IMR-90 (cell line): ENCODE measurements at regions not wholly inside any gene's neighbourhood (a gene's known extent, or its start where the extent isn't known, plus 50 kb on each side); places are given as distances from the start of the nearest gene placed in this dataset.

Source experiments
- ATAC-seq: fragments of 200-7000 bp; cut with Tn5 transposase; 2 replicates; pipeline ENCODE4 v1.9.1; 2020; ENCODE audit warnings: low read depth, mild to moderate bottlenecking, moderate library complexity
- BruUV-seq: library from RNA; stranded (reverse); fragments of 400-500 nt; replicated peaks from 2 replicates; lab custom pipeline; 2021; lab: Mats Ljungman, UMichigan
- CTCF ChIA-PET: fragments of 300-600 bp; formaldehyde crosslinking; extraction: SDS; loops from one replicate; lab custom pipeline; 2021; ENCODE audit warnings: antibody characterized with exemption; lab: Yijun Ruan, JAX
- POLR2A ChIA-PET: fragments of 300-600 bp; sonication (Branson Sonifier 250); formaldehyde crosslinking; loops from one replicate; lab custom pipeline; 2022; ENCODE audit warnings: antibody characterized with exemption; ENCODE audit not compliant: unreplicated experiment; lab: Charles Lee
- DNase-seq: peaks from one replicate; pipeline ENCODE4 v3.0.0; 2013
- H2AFZ ChIP-seq: replicated peaks from 2 replicates; pipeline ENCODE3; 2013; ENCODE audit warnings: low read length, mild to moderate bottlenecking; ENCODE audit not compliant: poor library complexity
- H2AK5ac ChIP-seq: 2 replicates; pipeline ENCODE4 v1.6.1; 2013; ENCODE audit warnings: low read depth, low read length, inconsistent platforms
- H2AK9ac ChIP-seq: replicated peaks from 2 replicates; pipeline ENCODE3; 2013; ENCODE audit warnings: mild to moderate bottlenecking, low read depth, low read length, moderate library complexity; ENCODE audit not compliant: poor library complexity
- H2BK120ac ChIP-seq: 2 replicates; pipeline ENCODE4 v1.6.1; 2013; ENCODE audit warnings: low read depth, low read length, inconsistent platforms
- H2BK15ac ChIP-seq: 3 replicates; pipeline ENCODE4 v1.6.1; 2013; ENCODE audit warnings: low read depth, low read length, inconsistent platforms
- H2BK20ac ChIP-seq: 2 replicates; pipeline ENCODE4 v1.6.1; 2013; ENCODE audit warnings: low read depth, mild to moderate bottlenecking, inconsistent platforms, low read length, moderate library complexity
- H2BK5ac ChIP-seq: 2 replicates; pipeline ENCODE4 v1.6.1; 2013; ENCODE audit warnings: mild to moderate bottlenecking, low read depth, low read length, inconsistent platforms; ENCODE audit not compliant: poor library complexity, severe bottlenecking
- H3K14ac ChIP-seq: replicated peaks from 2 replicates; pipeline ENCODE4 v1.6.1; 2013; ENCODE audit warnings: low read depth, low read length, inconsistent platforms
- H3K18ac ChIP-seq: 2 replicates; pipeline ENCODE4 v1.6.1; 2013; ENCODE audit warnings: low read depth, low read length, control low read depth
- H3K23ac ChIP-seq: 2 replicates; pipeline ENCODE4 v1.6.1; 2013; ENCODE audit warnings: low read depth, low read length, inconsistent platforms
- H3K27ac ChIP-seq: 2 replicates; pipeline ENCODE4 v1.5.1; 2013; ENCODE audit warnings: mild to moderate bottlenecking, control low read depth, low read length; ENCODE audit not compliant: insufficient read depth
- H3K27me3 ChIP-seq: 2 replicates; pipeline ENCODE4 v1.6.1; 2013; ENCODE audit warnings: low read length; ENCODE audit not compliant: control insufficient read depth, insufficient read depth
- H3K36me3 ChIP-seq: 2 replicates; pipeline ENCODE4 v1.6.1; 2013; ENCODE audit warnings: low read length, mixed read lengths; ENCODE audit not compliant: control insufficient read depth, insufficient read depth
- H3K4ac ChIP-seq: 2 replicates; pipeline ENCODE4 v1.6.1; 2013; ENCODE audit warnings: low read depth, low read length, inconsistent platforms
- H3K4me1 ChIP-seq: 2 replicates; pipeline ENCODE4 v1.6.1; 2013; ENCODE audit warnings: low read length, mixed read lengths; ENCODE audit not compliant: control insufficient read depth, insufficient read depth
- H3K4me2 ChIP-seq: 2 replicates; pipeline ENCODE4 v1.6.1; 2013; ENCODE audit warnings: low read depth, mild to moderate bottlenecking, control low read depth, low read length, moderate library complexity
- H3K4me3 ChIP-seq: 2 replicates; pipeline ENCODE4 v1.5.1; 2013; ENCODE audit warnings: low read depth, mild to moderate bottlenecking, control low read depth, low read length, moderate library complexity; ENCODE audit not compliant: insufficient read depth
- H3K56ac ChIP-seq: 2 replicates; pipeline ENCODE4 v1.6.1; 2013; ENCODE audit warnings: low read length, inconsistent platforms; ENCODE audit not compliant: insufficient read depth; ENCODE audit errors: extremely low read depth
- H3K79me1 ChIP-seq, 2 experiments: 2 replicates each; pipeline ENCODE4 v1.6.1; 2013; ENCODE audit warnings: low read length in 2 of 2, inconsistent platforms in 1 of 2, low read depth in 1 of 2
- H3K9ac ChIP-seq: 2 replicates; pipeline ENCODE4 v1.6.1; 2013; ENCODE audit warnings: low read depth, low read length, control low read depth
- H3K9me1 ChIP-seq: 2 replicates; pipeline ENCODE4 v1.6.1; 2013; ENCODE audit warnings: low read length, inconsistent platforms; ENCODE audit not compliant: insufficient read depth
- H3K9me3 ChIP-seq: 2 replicates; pipeline ENCODE4 v1.6.1; 2013; ENCODE audit warnings: low read length; ENCODE audit not compliant: control insufficient read depth, insufficient read depth
- H4K20me1 ChIP-seq: 2 replicates; pipeline ENCODE4 v1.6.1; 2013; ENCODE audit warnings: low read length, inconsistent platforms; ENCODE audit not compliant: insufficient read depth
- H4K5ac ChIP-seq: 2 replicates; pipeline ENCODE4 v1.6.1; 2013; ENCODE audit warnings: mild to moderate bottlenecking, low read depth, low read length, control low read depth
- H4K8ac ChIP-seq, 2 experiments: 2 replicates each; pipeline ENCODE4 v1.6.1; 2013; ENCODE audit warnings: low read depth in 2 of 2, low read length in 2 of 2, control low read depth in 1 of 2, inconsistent platforms in 1 of 2
- H4K91ac ChIP-seq: 2 replicates; pipeline ENCODE4 v1.6.1; 2013; ENCODE audit warnings: low read depth, low read length, inconsistent platforms; ENCODE audit not compliant: insufficient read depth
- BHLHE40 ChIP-seq: fragments of 150-350 bp; IDR thresholded peaks from 2 replicates; pipeline ENCODE4 v1.6.1; 2016; ENCODE audit warnings: mild to moderate bottlenecking, low read depth, low read length
- CHD1 ChIP-seq: IDR thresholded peaks from 2 replicates; pipeline ENCODE4 v1.6.1; 2012; ENCODE audit warnings: low read depth, low read length, improper control_type of control experiment
- CTCF ChIP-seq: conservative IDR thresholded peaks from 2 replicates; pipeline ENCODE4 v1.5.1; 2012; ENCODE audit warnings: mild to moderate bottlenecking, low read depth, low read length, improper control_type of control experiment
- ELK1 ChIP-seq: fragments of 150-350 bp; IDR thresholded peaks from 2 replicates; pipeline ENCODE4 v1.6.1; 2016; ENCODE audit warnings: low read depth, mild to moderate bottlenecking, low read length, moderate library complexity, borderline replicate concordance
- MXI1 ChIP-seq: IDR thresholded peaks from 2 replicates; pipeline ENCODE4 v1.6.1; 2012; ENCODE audit warnings: low read depth, mild to moderate bottlenecking, low read length, moderate library complexity, borderline replicate concordance
- POLR2A ChIP-seq: IDR thresholded peaks from 2 replicates; pipeline ENCODE4 v1.6.1; 2012; ENCODE audit warnings: mild to moderate bottlenecking, low read depth, low read length
- RCOR1 ChIP-seq: IDR thresholded peaks from 2 replicates; pipeline ENCODE4 v1.6.1; 2012; ENCODE audit warnings: mild to moderate bottlenecking, low read length, improper control_type of control experiment; ENCODE audit not compliant: insufficient replicate concordance
- RFX5 ChIP-seq: IDR thresholded peaks from 2 replicates; pipeline ENCODE4 v1.8.0; 2012; ENCODE audit warnings: low read depth, mild to moderate bottlenecking, low read length, moderate library complexity
- USF2 ChIP-seq: fragments of 150-350 bp; IDR thresholded peaks from 2 replicates; pipeline ENCODE4 v1.6.1; 2017; ENCODE audit warnings: mild to moderate bottlenecking, antibody characterized with exemption, low read length, low read depth
- WGBS, 2 experiments: methylation state at CpG; one replicate each; pipeline versions ENCODE4 v1.1.5 to v1.1.7; 2013; ENCODE audit warnings: missing lambda C conversion rate in 2 of 2; ENCODE audit not compliant: insufficient read length in 1 of 2; ENCODE audit errors: extremely low coverage in 2 of 2; 5-methylcytosine and 5-hydroxymethylcytosine counted together
- dilution Hi-C: fragments of 300-500 bp; cut with HindIII; formaldehyde crosslinking; loops from one replicate; pipeline ENCODE4 v1.14.3; 2018; ENCODE audit warnings: low sequenced_read_pairs; ENCODE audit not compliant: unreplicated experiment
- in situ Hi-C: fragments of 300-500 bp; cut with MboI; formaldehyde crosslinking; loops from 3 replicates; pipeline ENCODE4 v1.14.3; 2019; ENCODE audit warnings: low sequenced_read_pairs, inconsistent platforms, mixed read lengths
- intact Hi-C: fragments of 100-400 bp; cut with micrococcal nuclease; formaldehyde crosslinking; loops from 2 replicates; pipeline ENCODE4 v1.10.0; 2022

GRCh38 chr16:17939122-17939536 is 397.4 kb downstream of the NPIPA8 start:
- Histone ChIP-seq H3K9me1 (no peaks in the 10 kb centered on the region), H3K4me2 (no peak overlapping the region), H2BK5ac (no peak overlapping the region), H2AK5ac (no peak overlapping the region), H3K4me3 (no peak overlapping the region), H3K27me3 (no peaks in the 10 kb centered on the region), H3K56ac (no peak overlapping the region), H2AK9ac (no peak overlapping the region), H4K20me1 (no peaks in the 10 kb centered on the region), H2BK20ac (no peak overlapping the region), H2BK15ac (no peak overlapping the region), H4K8ac (no peak overlapping the region), H2BK120ac (no peak overlapping the region), H3K18ac (no peak overlapping the region), H3K36me3 (no peaks in the 10 kb centered on the region), H3K4me1 (no peaks in the 10 kb centered on the region), H4K5ac (no peak overlapping the region), H3K9ac (no peak overlapping the region), H3K9me3 (peaks cover 8% of the 10 kb centered on the region; the same call in 1 of the 2 replicates), H3K14ac (no peak overlapping the region), H3K79me1 (no peaks in the 10 kb centered on the region), H3K4ac (no peak overlapping the region), H4K91ac (no peak overlapping the region), H3K23ac (no peak overlapping the region), H3K27ac (no peak overlapping the region), H2AFZ (no peak overlapping the region)
- WGBS, 2 experiments: no CpG with 5 or more reads among the region's 2 CpGs
- ChIA-PET POLR2A (no interaction called here), CTCF (no interaction called here)
- TF ChIP-seq ELK1: no peak
- TF ChIP-seq USF2: no peak
- TF ChIP-seq CTCF: no peak
- TF ChIP-seq MXI1: no peak
- TF ChIP-seq RCOR1: no peak
- TF ChIP-seq RFX5: no peak
- no peak for TF ChIP-seq POLR2A
- TF ChIP-seq BHLHE40: no peak
- TF ChIP-seq CHD1: no peak
- intact Hi-C loops: no loop called here
- DNase-seq: no peak
- dilution Hi-C loops: no loop called here
- ATAC-seq: no peak
- no TSS peak for BruUV-seq
- in situ Hi-C loops: no loop called here
